Left kidney (tissue), 1 donor: ENCODE measurements at regions not wholly inside any gene's neighbourhood (a gene's known extent, or its start where the extent isn't known, plus 50 kb on each side); places are given as distances from the start of the nearest gene placed in this dataset.

Experiments
- DNase-seq: peaks from one replicate; pipeline ENCODE4 v3.0.0-alpha.2; 2013

DNA sequence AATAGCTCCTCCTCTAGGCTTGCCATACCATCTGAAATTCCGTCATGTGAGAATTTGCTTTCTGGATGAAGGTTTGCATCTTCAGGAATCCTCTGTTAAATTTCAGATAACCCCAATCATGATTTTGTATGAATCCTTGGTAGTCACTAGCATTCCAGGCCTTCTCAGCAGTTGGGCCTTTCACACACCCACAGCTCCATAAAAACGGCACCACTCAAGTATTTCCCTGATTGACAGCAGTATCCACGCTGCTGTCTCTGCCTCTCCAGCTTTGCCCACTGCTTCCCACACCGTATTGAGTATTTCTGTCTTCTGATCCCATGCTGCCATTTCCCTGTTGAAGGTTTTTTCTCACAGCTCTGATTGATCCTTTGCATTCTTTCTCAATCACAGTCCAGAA, 208.7 kb upstream of the NCAM1 start:
- no peak for DNase-seq

DNA sequence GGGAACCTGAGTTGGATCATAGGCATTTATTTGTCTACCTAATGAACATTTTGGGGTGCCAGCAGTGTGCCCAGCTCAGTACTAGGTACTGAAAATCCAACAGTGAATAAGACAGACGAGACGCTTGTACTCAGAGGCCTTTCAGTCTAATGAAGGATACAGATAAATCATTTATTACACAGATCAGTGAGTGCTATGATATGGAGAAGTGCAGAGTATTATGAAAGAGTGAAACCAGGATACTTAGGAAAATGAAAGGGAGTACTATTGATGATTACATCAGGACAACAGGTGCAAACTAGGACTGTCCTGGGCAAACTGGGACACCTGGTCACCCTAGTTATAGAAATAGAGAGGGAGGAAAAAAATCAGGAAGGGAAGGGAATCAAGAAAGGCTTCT, 207.5 kb upstream of the NCAM1 start:
- no peak for DNase-seq

GRCh38 chr11:112759418-112759817, 201.8 kb upstream of the NCAM1 start:
- no peak for DNase-seq

- DNase-seq = no peak
Observed at GRCh38 chr11:112760396-112761059, 200.7 kb upstream of the NCAM1 start.

DNA sequence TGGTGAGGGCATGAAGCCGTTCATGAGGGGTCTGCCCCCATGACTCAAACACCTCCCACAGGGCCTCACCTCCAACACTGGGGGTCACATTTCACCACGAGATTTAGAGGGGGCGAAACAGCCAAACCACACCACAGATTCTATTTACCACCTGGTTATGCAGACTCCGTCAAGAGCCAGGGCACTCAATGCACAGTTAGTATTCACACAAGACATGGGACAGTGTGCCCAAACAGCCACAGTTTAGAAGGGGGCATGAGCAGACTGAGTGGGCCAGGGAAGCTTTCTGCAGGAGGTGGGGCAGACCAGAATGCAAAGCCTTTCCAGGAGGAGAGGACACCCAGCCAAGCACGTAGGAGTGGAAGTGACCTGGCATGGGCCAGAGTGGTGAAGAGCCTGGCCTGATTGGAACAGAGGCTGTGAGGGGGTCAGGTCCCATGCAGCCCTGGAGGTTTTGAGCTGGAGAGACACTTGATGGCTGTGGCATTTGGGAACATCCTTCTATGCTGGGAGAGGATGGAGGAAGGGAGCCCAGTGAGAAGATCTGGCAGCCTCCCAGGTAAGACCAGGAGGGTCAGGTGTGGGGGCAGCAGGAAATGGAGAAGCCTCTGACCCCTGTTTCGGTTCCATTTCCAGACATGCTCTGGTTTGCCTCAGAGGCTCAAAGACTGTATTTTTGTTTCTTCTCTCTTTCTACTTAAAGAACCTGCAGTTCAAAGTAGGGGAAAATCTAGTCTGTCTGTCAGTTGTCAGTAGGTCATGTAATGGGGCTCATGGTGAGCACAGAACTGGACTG, 199.1 kb upstream of the NCAM1 start:
- no peak for DNase-seq

- DNase-seq = no peak
Observed at GRCh38 chr11:112762707-112763090, 198.5 kb upstream of the NCAM1 start.

DNA sequence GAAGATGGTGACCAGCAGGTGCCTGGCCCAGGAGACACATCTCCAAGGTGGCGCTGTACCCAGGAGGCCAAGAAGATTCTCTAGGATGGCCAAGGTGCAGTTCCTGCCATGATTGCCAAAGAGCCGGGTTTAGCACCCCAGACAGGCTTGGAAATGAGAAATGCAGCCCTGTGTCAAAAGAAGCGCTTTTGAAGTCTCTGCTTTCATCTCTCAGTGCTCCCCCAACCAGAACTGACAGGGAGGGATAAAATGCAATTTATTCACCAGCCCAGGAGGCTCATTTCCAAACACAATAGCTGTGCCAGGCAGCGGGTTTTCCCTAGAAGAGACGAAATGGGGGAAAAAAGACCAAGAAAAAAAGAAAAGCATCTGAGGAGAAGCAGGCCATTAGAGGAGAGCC, 195.9 kb upstream of the NCAM1 start:
- DNase-seq = no peak

DNA sequence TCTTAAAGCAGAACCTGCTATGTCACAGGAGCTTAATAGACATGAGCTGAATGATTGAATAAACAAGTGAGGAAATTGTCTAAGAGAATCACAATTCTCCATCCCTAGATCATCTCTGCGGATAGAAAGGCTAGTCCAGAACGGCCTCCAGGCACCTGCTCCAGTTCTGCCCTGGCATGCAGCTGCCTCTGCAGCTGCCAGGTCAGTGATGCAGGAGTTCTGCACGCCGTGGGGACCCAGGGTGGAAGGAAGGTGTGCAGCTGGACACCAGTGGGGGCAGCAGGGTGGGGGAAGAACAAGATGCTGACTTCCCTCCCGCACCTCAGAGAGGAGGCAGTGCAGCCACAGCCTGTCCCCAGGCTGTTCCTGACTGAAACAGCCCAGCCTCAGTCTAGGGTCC, 192.1 kb upstream of the NCAM1 start:
- no peak for DNase-seq

GRCh38 chr11:112769584-112769983, 191.6 kb upstream of the NCAM1 start:
- DNase-seq = no peak

- DNase-seq = no peak
Observed at GRCh38 chr11:112770033-112770432, 191.2 kb upstream of the NCAM1 start.

- DNase-seq = no peak
Observed at GRCh38 chr11:112770487-112770886, 190.7 kb upstream of the NCAM1 start.

GRCh38 chr11:112771851-112772250, 189.4 kb upstream of the NCAM1 start:
- DNase-seq = no peak

GRCh38 chr11:112773264-112773663, 188.0 kb upstream of the NCAM1 start:
- DNase-seq = no peak

- DNase-seq = no peak
Observed at GRCh38 chr11:112776834-112777233, 184.4 kb upstream of the NCAM1 start.

DNA sequence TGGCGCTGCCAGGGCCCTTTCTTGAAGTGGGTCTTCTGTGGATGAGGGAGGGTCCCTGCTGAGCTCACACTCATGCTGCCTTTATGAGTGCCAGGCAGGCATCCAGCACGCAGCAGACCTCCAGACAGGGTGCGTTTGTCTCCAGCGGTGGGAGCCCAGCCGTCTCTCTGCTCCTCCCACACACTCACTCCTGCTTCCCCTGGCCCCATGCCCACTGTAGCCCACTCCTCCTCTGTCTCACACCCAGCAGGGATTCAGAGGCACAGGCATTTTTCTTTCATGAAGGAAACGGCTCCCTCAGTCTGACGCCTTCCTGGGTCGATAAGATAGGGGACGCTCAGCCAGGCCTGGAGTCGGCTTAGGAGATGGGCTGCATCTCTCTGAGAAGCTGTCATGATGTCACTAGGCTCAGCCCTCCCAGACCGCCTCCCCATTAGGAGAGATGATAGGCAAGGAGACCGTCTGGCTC, 183.9 kb upstream of the NCAM1 start:
- no peak for DNase-seq

DNA sequence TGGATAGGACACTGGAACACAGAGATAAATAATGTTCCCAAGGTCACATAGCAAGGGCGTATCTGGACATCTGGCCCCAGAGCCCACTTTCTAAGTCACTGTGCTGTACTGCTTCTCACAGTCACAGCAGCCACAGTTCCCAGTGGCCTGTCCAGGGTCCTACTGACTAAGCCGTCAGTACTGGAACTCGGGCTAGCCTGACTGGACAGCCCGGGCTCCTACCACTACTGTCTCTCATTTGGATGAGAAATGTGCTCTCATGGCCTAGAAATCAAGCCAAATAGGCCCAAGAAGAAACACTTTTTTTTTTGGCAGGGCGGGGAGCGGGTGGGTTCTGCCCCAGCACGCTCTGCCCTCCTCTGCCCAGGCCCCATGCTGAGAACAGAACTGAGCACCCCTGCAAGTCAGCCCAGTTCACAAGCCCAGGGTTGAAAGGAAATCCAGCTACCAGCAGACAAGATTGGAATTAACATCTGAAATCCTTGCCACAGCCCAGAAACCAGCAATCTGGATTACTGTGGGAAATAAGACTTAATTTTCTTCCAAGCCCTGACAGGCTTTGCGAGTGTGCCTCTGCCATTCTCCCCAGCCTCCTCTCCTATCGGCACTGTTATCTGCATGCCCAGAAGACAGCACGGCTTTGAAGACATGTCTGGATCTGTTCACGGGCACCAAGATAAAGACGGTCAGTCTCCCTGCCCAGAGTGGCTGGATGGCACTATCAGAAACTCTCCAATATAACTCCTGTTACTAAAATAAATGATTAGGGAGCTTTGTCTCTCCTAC, 182.9 kb upstream of the NCAM1 start:
- DNase-seq = no peak

DNA sequence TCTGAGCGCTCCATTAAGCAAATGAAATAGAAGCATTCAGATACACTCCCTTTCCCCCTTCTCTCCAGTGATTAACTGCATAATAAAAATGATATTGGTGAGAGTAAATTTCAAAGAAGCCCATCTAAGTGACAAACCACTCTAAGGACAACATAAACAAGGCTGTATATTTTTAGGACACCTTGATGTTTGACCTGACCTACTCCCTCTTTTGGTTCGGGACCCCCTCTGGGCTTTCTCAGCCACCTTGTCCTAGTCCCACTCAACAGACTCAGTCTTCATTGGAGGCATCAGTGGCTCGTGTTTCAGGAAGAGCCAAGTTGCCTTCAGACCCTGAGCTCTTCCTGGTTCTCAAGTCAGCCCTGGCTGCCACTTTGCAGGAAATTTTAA, 182.3 kb upstream of the NCAM1 start:
- no peak for DNase-seq

GRCh38 chr11:112780351-112781087, 180.7 kb upstream of the NCAM1 start:
- DNase-seq = no peak

- no peak for DNase-seq
Observed at GRCh38 chr11:112783945-112784322, 177.3 kb upstream of the NCAM1 start.

- no peak for DNase-seq
Observed at GRCh38 chr11:112784323-112785073, 176.7 kb upstream of the NCAM1 start.

DNA sequence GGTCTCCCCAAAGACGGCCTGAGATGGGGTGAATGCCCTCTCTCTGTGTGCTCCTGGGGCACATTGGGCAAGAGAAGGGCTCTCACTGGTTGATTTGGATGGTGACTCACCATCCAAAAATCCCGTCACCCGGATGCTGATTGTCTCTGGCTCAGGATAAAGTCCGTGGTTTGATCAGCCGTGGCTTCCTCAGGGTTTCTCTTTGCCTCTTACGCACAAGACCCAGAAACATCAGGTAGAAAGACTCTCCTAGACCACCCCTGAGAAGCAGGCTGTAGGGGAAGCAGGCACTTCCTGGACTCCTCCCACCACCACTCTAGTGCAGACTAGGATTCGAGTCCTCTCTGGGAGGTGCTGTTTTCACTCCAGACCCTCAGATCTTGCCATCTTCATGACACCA, 176.1 kb upstream of the NCAM1 start:
- no peak for DNase-seq

DNA sequence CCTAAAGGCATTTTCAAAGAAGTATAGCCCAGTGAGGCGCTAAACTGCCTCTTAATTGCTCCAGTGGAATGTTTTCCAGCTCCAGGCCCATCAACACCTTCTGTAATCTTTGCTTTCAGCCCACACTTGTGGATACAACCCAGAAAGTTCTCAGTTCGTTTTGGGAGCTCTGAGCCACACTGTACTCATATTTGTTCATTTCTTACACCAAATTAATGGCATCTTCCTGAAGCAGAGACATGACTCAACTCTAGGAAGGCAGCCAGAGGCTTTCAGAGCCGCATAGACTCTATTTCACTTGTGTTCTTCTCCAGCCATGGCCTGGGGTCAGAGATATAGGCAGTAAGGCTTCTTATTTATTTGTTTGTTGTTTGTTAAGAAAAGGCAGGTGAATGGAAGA, 175.5 kb upstream of the NCAM1 start:
- DNase-seq = no peak
